Neural cell (in vitro differentiated cells): ENCODE measurements at regions not wholly inside any gene's neighbourhood (a gene's known extent, or its start where the extent isn't known, plus 50 kb on each side); places are given as distances from the start of the nearest gene placed in this dataset.

Experiments used
- CTCF ChIP-seq: fragments of 450-650 bp; IDR thresholded peaks from 2 replicates; pipeline ENCODE4 v1.5.1; 2014; ENCODE audit warnings: antibody characterized with exemption, mild to moderate bottlenecking, moderate library complexity; ENCODE audit not compliant: poor library complexity, severe bottlenecking
- EP300 ChIP-seq: fragments of 450-650 bp; conservative IDR thresholded peaks from 2 replicates; pipeline ENCODE4 v1.6.1; 2014; ENCODE audit warnings: antibody characterized with exemption, mild to moderate bottlenecking, moderate library complexity; ENCODE audit not compliant: poor library complexity, severe bottlenecking
- EZH2 ChIP-seq: fragments of 200-600, 300-800 bp; shearing (Covaris generic), sonication (generic); IDR thresholded peaks from 2 replicates; pipeline ENCODE4 v1.6.1; 2014; ENCODE audit warnings: antibody characterized with exemption, low read length, borderline replicate concordance, mild to moderate bottlenecking; ENCODE audit not compliant: insufficient read depth, poor library complexity, severe bottlenecking
- POLR2AphosphoS5 ChIP-seq: IDR thresholded peaks from 2 replicates; pipeline ENCODE4 v1.6.1; 2012
- RAD21 ChIP-seq: fragments of 450-650 bp; conservative IDR thresholded peaks from 2 replicates; pipeline ENCODE4 v1.6.1; 2014; ENCODE audit warnings: antibody characterized with exemption, mild to moderate bottlenecking, moderate library complexity
- REST ChIP-seq: IDR thresholded peaks from 2 replicates; pipeline ENCODE4 v1.6.1; 2012; ENCODE audit warnings: borderline replicate concordance
- SMC3 ChIP-seq: fragments of 450-650 bp; conservative IDR thresholded peaks from 2 replicates; pipeline ENCODE4 v1.6.1; 2014; ENCODE audit warnings: antibody characterized with exemption, mild to moderate bottlenecking, moderate library complexity; ENCODE audit not compliant: poor library complexity
- TAF1 ChIP-seq: IDR thresholded peaks from 2 replicates; pipeline ENCODE4 v1.6.1; 2012; ENCODE audit warnings: low read depth

GRCh38 chr12:116398193-116398592 is 120.7 kb upstream of the MED13L start:
- no peak for TF ChIP-seq RAD21
- TF ChIP-seq CTCF: no peak
- TF ChIP-seq POLR2AphosphoS5: no peak
- TF ChIP-seq EZH2: no peak
- TF ChIP-seq EP300: no peak
- no peak for TF ChIP-seq SMC3
- TF ChIP-seq TAF1: no peak
- TF ChIP-seq REST: no peak
